DND-41 (cell line): ENCODE measurements at regions not wholly inside any gene's neighbourhood (a gene's known extent, or its start where the extent isn't known, plus 50 kb on each side); places are given as distances from the start of the nearest gene placed in this dataset.
"Not testable (repeated sequence)": the region's sequence is repeated elsewhere in the genome, so short reads cannot be mapped to it uniquely, and the experiment has no call there.

Experiments
- EZH2 ChIP-seq: IDR thresholded peaks from 3 replicates; pipeline ENCODE4 v1.6.1; 2012; ENCODE audit warnings: borderline replicate concordance, low read depth, mild to moderate bottlenecking, moderate library complexity, low read length, inconsistent platforms; ENCODE audit not compliant: severe bottlenecking
- TF ChIP-seq, protein P1 (sequence below): IDR thresholded peaks from 2 replicates; pipeline ENCODE4 v1.5.1; 2012; ENCODE audit warnings: borderline replicate concordance, low read length, moderate library complexity, mild to moderate bottlenecking; ENCODE audit not compliant: poor library complexity, severe bottlenecking; ENCODE audit errors: extremely low read depth

DNA sequence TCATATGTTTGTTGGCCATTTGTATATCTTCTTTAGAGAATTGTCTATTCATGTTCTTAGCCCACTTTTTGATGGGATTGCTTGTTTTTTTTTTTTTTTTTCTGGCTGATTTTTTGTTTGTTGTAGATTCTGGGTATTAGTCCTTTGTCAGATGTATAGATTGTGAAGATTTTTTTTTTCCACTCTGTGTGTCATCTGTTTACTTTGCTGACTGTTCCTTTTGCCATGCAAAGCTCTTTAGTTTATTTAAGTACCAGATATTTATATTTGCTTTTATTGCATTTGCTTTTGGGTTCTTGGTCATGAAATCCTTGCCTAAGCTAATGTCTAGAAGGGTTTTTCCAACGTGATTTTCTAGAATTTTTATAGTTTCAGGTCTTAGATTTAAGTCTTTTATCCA is 547.9 kb downstream of the TMEM135 start:
- TF ChIP-seq, protein P1, sequence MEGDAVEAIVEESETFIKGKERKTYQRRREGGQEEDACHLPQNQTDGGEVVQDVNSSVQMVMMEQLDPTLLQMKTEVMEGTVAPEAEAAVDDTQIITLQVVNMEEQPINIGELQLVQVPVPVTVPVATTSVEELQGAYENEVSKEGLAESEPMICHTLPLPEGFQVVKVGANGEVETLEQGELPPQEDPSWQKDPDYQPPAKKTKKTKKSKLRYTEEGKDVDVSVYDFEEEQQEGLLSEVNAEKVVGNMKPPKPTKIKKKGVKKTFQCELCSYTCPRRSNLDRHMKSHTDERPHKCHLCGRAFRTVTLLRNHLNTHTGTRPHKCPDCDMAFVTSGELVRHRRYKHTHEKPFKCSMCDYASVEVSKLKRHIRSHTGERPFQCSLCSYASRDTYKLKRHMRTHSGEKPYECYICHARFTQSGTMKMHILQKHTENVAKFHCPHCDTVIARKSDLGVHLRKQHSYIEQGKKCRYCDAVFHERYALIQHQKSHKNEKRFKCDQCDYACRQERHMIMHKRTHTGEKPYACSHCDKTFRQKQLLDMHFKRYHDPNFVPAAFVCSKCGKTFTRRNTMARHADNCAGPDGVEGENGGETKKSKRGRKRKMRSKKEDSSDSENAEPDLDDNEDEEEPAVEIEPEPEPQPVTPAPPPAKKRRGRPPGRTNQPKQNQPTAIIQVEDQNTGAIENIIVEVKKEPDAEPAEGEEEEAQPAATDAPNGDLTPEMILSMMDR = not testable (repeated sequence)
- TF ChIP-seq EZH2 = not testable (repeated sequence)
